Subcutaneous abdominal adipose tissue (tissue), 5 donors: ENCODE measurements at regions not wholly inside any gene's neighbourhood (a gene's known extent, or its start where the extent isn't known, plus 50 kb on each side); places are given as distances from the start of the nearest gene placed in this dataset.
A peak's percentile ranks its signal among the peaks of the same experiment; 100 is the strongest.
"Not testable (repeated sequence)": the region's sequence is repeated elsewhere in the genome, so short reads cannot be mapped to it uniquely, and the experiment has no call there.

ENCODE experiments used
- H3K27ac ChIP-seq: one replicate; pipeline ENCODE4 v1.7.0; 2013; ENCODE audit warnings: low read depth, mild to moderate bottlenecking, inconsistent platforms, low read length, moderate library complexity
- H3K27me3 ChIP-seq, 5 donors: one replicate each; pipeline ENCODE4 v1.7.0; 2013; ENCODE audit warnings: low read length in 5 of 5, inconsistent platforms in 1 of 5; ENCODE audit not compliant: control insufficient read depth in 5 of 5, insufficient read depth in 4 of 5
- H3K36me3 ChIP-seq, 5 donors: one replicate each; pipeline ENCODE4 v1.7.0; 2013; ENCODE audit warnings: low read length in 5 of 5; ENCODE audit not compliant: control insufficient read depth in 5 of 5, insufficient read depth in 5 of 5
- H3K4me1 ChIP-seq, 5 donors: one replicate each; pipeline ENCODE4 v1.7.0; 2013; ENCODE audit warnings: low read length in 5 of 5, mild to moderate bottlenecking in 3 of 5, moderate library complexity in 1 of 5; ENCODE audit not compliant: control insufficient read depth in 5 of 5, insufficient read depth in 5 of 5
- H3K4me3 ChIP-seq, 5 donors: one replicate each; pipeline ENCODE4 v1.7.0; 2013; ENCODE audit warnings: low read length in 5 of 5, low read depth in 1 of 5
- H3K9ac ChIP-seq, 5 donors: one replicate each; pipeline ENCODE4 v1.7.0; 2013; ENCODE audit warnings: low read length in 5 of 5, mild to moderate bottlenecking in 4 of 5, moderate library complexity in 3 of 5
- H3K9me3 ChIP-seq, 5 donors: one replicate each; pipeline ENCODE4 v1.7.0; 2013; ENCODE audit warnings: low read length in 5 of 5; ENCODE audit not compliant: control insufficient read depth in 5 of 5
- donor health status: healthy.
- donor health status: healthy.
- donor health status: healthy.
- donor health status: healthy.
- donor health status: healthy.

GRCh38 chr15:70580286-70580685 lies 183.1 kb downstream of the UACA start:
- Histone ChIP-seq H3K9me3 (no peaks in the 10 kb centered on the region), H3K36me3 (no peaks in the 10 kb centered on the region), H3K27ac (no peak overlapping the region), H3K27me3 (peaks cover 0 to 21% (median 4%) of the 10 kb centered on the region in 5 donors), H3K4me1 (peaks cover 0 to 6% (median 2%) of the 10 kb centered on the region in 5 donors), H3K4me3 (no peak overlapping the region), H3K9ac (no peak overlapping the region)

DNA sequence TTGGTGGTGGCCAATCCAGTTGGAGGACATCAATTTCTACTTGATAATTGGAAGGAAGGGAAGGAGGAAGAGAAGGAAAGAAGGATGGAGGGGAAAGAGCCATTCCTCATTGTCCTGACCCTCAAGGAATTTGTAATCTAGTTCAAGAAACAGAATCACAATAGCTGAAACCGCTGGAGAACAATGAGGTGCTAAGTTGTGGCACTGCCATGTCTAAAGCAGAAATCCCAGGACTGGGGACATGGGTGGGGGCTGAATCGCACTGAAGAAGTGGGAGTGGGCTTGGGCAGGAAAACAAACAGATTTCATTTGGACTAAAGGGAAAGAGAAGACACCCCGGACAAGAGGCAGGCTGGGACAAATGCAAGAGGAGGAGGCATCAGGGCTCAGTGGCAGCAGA lies 183.6 kb downstream of the UACA start:
- Histone ChIP-seq H3K9me3 (no peaks in the 10 kb centered on the region), H3K27ac (no peak overlapping the region), H3K36me3 (no peaks in the 10 kb centered on the region), H3K27me3 (peaks cover 0 to 20% (median under 1%) of the 10 kb centered on the region in 5 donors), H3K4me1 (peaks cover 0 to 6% (median 0%) of the 10 kb centered on the region in 5 donors), H3K4me3 (no peak overlapping the region), H3K9ac (no peak overlapping the region)

- Histone ChIP-seq H3K27ac (no peak overlapping the region), H3K4me3 (no peak overlapping the region), H3K27me3 (peaks cover 0 to 25% (median 8%) of the 10 kb centered on the region in 5 donors), H3K9ac (no peak overlapping the region), H3K9me3 (no peaks in the 10 kb centered on the region), H3K36me3 (no peaks in the 10 kb centered on the region), H3K4me1 (peaks cover 0 to 6% (median 0%) of the 10 kb centered on the region in 5 donors)
These were observed 185.2 kb downstream of the UACA start for GRCh38 chr15:70578196-70578595.

DNA sequence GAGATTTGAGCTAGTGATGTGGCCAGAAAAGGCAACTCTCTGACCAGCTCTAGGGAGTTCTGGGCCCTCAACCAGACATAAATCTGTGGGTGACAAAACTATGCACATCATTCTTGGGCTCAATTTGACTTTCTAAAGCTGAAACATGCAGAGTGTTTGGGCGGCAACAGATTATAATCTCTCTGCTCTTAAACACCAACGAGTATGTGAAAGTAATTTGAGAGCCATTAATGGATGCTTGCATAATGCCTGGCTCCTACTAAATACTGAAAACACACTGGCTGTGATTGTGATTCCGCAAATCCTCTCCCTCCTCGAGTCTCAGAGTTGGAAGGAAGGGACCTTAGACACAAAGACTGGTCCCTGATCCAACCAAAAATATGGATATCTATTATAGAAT lies 186.7 kb downstream of the UACA start:
- no peak overlapping the region for H3K4me3 ChIP-seq
- no peak overlapping the region for H3K9ac ChIP-seq
- H3K4me1 ChIP-seq: peaks cover 0 to 6% (median 0%) of the 10 kb centered on the region in 5 donors
- no peaks in the 10 kb centered on the region for H3K9me3 ChIP-seq
- no peak overlapping the region for H3K27ac ChIP-seq
- no peaks in the 10 kb centered on the region for H3K36me3 ChIP-seq
- H3K27me3 ChIP-seq: peaks cover 0 to 25% (median 8%) of the 10 kb centered on the region in 5 donors

GRCh38 chr15:70576276-70576675 lies 187.1 kb downstream of the UACA start:
- no peaks in the 10 kb centered on the region for H3K36me3 ChIP-seq
- H3K9me3 ChIP-seq: no peaks in the 10 kb centered on the region
- H3K9ac ChIP-seq: no peak overlapping the region
- no peak overlapping the region for H3K4me3 ChIP-seq
- peaks cover 0 to 6% (median 0%) of the 10 kb centered on the region in 5 donors for H3K4me1 ChIP-seq
- peaks cover 0 to 25% (median 8%) of the 10 kb centered on the region in 5 donors for H3K27me3 ChIP-seq
- H3K27ac ChIP-seq: no peak overlapping the region

DNA sequence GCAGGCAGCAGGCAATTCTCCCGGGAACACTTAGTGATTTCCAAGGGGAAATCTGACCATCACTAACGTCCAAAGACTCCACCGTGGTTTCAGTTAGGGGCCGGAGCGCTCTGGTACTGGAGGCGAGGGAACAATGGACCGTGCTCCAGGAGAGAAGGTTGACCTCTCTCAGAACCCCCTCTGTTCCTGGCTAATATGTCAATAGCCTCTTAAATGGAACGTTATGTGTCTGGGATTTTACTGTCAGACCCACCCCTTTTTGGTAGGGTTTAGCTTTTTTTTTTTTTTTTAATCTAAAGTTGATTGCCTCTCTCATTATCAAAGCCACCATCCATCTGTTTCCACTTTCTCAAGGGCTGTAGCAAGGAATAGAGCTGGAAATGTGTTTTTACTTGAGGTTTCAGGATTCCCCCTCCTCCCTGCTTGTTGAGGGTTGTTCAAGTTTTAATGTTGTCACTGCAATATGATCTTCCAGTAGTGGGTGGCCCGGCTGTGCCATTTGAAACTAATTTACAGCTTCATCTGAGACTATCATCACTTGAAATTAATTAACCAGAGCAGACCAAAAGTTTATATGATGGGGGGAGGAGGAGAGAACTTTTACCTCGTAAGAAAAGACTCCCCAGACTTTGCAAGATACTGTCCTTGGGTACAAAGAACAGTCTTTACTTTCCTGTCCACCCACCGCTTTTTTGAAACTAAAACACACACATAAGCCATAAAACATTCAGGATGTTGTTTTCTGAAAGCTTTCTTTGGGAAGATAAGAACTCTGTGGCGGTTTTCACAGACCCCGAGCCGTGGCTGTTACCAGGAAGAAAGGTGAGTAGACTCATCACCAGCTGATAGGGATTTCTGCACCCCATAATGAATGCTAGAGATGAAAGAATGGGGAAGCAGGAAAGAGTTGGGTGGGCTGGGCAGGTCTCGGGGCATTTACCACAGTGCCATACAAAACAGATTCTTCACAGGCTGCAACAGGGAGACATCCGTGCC lies 187.8 kb downstream of the UACA start:
- Histone ChIP-seq H3K9ac (no peak overlapping the region), H3K27ac (peak overlapping the region; percentile 30), H3K4me3 (no peak overlapping the region), H3K9me3 (no peaks in the 10 kb centered on the region), H3K4me1 (peaks cover 0 to 6% (median 0%) of the 10 kb centered on the region in 5 donors), H3K36me3 (no peaks in the 10 kb centered on the region), H3K27me3 (peaks cover 0 to 24% (median 8%) of the 10 kb centered on the region in 5 donors)

GRCh38 chr15:70574325-70574724 lies 189.0 kb downstream of the UACA start:
- H3K27ac ChIP-seq: not testable (repeated sequence)
- H3K27me3 ChIP-seq: peaks cover 0 to 19% (median 8%) of the 10 kb centered on the region in 5 donors

GRCh38 chr15:70573121-70573850 lies 190.1 kb downstream of the UACA start:
- Histone ChIP-seq H3K9me3 (no peaks in the 10 kb centered on the region), H3K27ac (no peak overlapping the region), H3K4me3 (no peak overlapping the region), H3K4me1 (peaks cover 0 to 17% (median 4%) of the 10 kb centered on the region in 5 donors), H3K36me3 (no peaks in the 10 kb centered on the region), H3K27me3 (peaks cover 0 to 16% (median 8%) of the 10 kb centered on the region in 5 donors), H3K9ac (no peak overlapping the region)

More at GRCh38 chr15:70574325-70574724, 189.0 kb downstream of the UACA start:
- not testable (repeated sequence) for H3K36me3 ChIP-seq, H3K4me3 ChIP-seq, H3K9me3 ChIP-seq, H3K4me1 ChIP-seq, H3K9ac ChIP-seq

DNA sequence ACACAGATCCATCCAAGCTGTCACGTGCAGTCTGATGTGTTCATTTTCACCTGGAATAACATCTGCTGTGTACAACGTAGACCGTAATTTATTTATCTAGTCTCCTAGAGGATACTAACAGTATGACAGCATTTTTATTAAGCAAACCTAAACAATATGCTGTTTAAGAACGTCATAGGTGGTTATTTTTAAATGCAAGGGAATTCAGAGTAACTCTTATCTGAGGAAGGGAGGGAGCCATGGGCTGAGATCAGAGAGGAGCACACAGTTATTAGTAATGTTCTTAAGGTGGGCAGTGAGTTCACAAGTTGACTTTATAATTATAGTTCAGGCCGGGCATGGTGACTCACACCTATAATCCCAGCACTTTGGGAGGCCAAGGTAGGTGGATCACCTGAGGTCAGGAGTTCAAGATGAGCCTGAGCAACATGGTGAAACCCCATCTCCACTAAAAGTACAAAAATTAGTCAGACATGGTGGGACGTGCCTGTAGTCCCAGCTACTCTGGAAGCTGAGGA lies 193.6 kb downstream of the UACA start:
- Histone ChIP-seq H3K9me3 (no peaks in the 10 kb centered on the region), H3K36me3 (no peaks in the 10 kb centered on the region), H3K4me3 (no peak overlapping the region), H3K9ac (no peak overlapping the region), H3K27me3 (peaks cover 0 to 12% (median 4%) of the 10 kb centered on the region in 5 donors), H3K4me1 (peaks cover 0 to 12% (median 4%) of the 10 kb centered on the region in 5 donors), H3K27ac (no peak overlapping the region)
